Lung microvascular endothelial cell (primary cell): ENCODE measurements at regions not wholly inside any gene's neighbourhood (a gene's known extent, or its start where the extent isn't known, plus 50 kb on each side); places are given as distances from the start of the nearest gene placed in this dataset.

Experiments used
- DNase-seq, 2 donors: peaks; one replicate each; pipeline versions ENCODE4 v3.0.0 to v3.0.0-alpha.2; 2010; ENCODE audit warnings: low read depth in 2 of 2

GRCh38 chr7:41367967-41368882 lies 334.7 kb downstream of the INHBA start:
- DNase-seq = no peak

DNA sequence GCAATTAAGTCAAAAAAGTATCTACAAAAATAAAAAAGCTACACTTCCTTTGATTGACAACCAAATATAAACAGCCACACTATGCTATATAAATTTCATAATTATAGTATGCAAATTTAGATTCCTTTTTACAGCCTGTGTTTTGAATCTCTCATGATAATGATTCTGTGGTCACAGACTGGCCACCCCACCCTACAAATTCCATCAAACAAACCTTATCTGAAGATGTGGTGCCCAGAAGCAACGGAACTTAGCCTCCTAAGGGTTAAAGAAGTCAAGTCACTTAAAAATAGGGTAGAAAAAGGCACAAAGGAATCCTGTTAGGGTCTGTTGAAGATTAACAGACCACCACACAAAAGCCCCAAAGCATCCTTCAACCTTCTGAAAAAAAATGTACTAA lies 351.8 kb downstream of the INHBA start:
- no peak for DNase-seq

DNA sequence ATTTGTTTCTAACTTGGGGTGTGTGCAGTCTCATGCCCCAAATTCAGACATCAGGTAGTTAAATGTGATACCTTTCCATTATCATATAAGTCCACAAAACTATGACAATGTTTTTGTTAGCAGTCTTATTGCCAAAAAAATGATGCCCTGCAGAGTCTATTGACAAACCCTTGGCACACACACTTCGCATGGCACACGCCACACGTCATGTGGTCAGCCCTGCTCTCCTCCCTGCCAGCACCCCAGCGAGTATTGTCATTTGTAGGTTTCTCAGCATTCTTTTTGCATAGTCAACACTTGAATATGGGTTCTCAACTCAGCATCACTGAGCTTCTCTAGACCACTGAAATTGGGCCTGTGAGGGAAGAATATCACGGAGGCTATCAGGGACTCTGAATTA lies 356.0 kb downstream of the INHBA start:
- no peak for DNase-seq

GRCh38 chr7:41339913-41340676 lies 362.8 kb downstream of the INHBA start:
- DNase-seq = no peak

GRCh38 chr7:41336981-41337380 lies 365.9 kb downstream of the INHBA start:
- no peak for DNase-seq

GRCh38 chr7:41336455-41336952 lies 366.4 kb downstream of the INHBA start:
- DNase-seq = no peak

- DNase-seq = no peak
These were observed 368.6 kb downstream of the INHBA start for GRCh38 chr7:41334071-41334862.

DNA sequence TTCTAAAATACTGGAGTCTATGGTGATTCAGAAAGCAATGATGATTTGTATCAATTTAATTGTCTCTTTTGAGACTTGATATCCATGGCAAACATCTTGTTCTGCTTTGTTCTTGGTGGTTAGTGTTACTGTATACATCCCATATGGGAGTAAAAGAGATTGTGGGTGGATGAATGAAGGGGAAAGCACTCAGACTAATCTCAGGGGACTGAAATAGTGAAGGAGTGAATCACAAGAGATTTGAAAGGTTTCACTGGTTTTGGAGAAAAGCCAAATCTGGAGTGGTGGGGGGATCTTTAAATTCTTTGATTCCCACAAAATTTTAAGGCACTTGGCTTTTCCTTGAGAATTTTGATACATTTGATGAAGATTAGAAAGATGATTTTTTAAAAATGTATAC lies 369.4 kb downstream of the INHBA start:
- DNase-seq = no peak

DNA sequence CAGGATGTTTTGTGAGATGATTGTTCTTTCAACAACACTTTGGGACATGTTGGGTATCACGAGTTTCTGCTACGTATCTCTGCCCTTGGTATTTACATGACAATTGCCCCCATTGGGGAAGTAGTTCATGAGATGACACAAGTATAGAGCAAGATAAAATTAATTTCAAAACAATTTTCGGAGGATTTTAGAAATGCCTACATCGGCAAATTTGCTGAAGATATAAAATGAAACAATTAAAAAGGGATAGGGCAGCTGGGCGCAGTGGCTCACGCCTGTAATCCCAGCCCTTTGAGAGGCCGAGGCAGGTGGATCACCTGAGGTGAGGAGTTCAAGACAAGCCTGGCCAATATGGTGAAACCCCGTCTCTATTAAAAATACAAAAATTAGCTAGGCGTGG lies 371.7 kb downstream of the INHBA start:
- no peak for DNase-seq

- no peak for DNase-seq
These were observed 374.3 kb downstream of the INHBA start for GRCh38 chr7:41328544-41328943.

DNA sequence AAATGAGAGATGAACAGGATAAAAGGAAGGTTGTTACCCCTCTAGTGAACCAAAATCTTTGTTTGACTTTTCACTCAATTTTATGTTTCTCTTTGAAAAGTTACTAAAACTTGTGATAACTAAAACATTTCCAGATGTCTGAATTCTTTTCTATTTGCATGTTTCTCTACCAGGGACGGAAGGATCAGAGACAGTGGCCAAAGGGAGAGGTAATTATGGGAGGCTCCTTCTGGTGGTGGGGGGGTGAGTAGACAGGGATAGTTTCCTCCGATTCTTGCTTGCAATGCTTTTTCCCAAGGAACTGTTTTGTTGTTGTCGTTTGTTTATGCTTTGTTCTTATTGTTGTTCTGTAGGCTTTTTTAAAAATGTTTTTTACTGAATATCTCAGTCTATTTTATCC lies 374.8 kb downstream of the INHBA start:
- DNase-seq = no peak

GRCh38 chr7:41326616-41327015 lies 376.3 kb downstream of the INHBA start:
- no peak for DNase-seq

DNA sequence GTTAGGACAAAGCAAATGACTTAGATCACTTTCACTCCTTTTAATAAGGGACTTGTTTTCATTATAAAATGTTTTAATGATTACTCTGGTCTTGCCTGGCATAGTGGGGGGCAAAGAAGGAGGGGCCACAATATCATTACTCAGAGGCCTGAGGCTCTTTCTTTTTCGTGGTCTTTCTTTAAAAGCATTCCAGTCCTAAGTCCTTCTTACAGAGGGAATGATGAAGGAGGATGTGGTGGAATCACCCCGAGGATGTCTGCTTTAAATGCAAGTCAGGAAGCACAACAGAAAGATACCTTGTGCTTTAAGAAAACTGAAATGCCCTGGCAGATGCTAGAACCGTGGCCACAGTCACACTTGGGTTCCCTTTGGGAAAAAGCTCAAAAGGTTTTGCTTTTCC lies 379.1 kb downstream of the INHBA start:
- DNase-seq = no peak

DNA sequence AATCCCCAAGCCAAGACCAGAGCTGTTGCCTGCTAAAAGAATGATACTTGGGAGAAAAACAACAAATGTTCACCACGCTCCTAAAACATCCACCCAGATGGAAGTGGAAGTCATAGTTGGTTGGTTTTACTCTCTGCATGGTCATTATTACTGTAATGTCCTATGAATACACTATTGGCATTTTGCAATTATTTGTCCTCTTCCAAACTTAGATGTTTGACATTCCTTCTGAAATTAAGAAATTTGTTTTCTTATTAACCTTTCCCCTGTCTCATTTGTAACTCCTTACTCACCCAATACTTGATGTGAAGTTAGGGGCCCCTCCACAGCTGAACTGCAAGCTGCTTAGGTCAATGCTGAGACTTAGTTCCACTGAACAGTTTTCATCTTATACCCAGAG lies 383.3 kb downstream of the INHBA start:
- no peak for DNase-seq

GRCh38 chr7:41316410-41316809 lies 386.5 kb downstream of the INHBA start:
- peak in 1 of 2 donors; percentile 7 for DNase-seq

DNA sequence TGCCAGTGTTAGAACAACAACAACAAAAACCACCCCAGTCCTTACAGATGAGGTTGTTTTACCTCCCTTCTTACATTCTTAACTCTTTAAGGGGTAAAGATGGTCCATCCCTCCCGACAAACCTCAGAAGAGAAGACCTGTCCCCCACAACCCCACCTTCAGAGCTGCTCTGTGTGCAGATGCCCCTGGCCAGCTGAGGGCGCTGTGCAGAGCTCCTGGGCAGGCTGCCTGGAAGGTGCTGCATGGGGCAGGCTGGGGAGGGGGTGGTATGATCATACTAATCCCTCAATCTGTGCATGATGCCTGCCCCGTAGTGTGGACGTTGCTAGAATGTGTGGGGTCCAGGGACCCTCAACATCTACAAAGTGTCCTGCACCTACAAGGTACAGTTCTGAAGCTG lies 387.1 kb downstream of the INHBA start:
- no peak for DNase-seq

DNA sequence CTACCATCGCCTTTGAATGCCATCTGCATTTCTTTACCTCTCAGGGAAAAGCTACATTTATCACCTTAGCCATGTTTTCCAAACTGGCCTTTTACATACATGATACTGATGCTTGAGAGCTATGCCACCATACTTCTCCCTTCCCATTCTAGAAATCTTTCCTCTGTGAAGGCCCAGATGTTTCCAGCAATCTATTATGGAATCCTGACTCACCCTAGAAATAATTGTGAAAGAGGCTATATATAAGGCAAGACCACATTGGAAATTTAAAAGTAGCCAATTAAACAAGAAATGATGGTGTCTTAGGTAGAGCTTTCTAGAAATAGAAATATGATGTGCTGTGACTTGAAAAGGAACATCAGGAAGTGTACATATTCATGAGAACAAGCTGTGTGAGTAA lies 389.7 kb downstream of the INHBA start:
- no peak for DNase-seq

DNA sequence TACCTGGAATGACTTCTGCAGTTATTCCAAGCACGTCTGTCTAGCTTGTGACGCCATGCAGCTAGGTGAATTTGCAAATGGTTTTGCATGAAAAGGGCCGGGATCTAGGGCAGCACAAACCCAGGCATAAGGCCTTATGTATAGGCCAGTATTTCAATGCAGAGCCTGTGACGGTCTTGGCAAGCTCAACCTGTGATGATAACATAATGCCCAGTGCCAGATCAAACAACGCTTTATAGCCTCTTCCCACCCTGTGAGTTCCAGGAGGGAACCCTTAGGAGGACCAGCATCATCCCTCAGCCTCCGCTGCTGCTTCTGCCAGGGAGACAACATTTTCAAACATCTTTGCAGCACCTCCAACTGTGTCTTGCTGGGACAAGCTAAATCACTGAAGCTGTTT lies 390.7 kb downstream of the INHBA start:
- no peak for DNase-seq

- DNase-seq = no peak
These were observed 391.6 kb downstream of the INHBA start for GRCh38 chr7:41311301-41311700.

GRCh38 chr7:41306486-41306885 lies 396.4 kb downstream of the INHBA start:
- DNase-seq = no peak

GRCh38 chr7:41305001-41305400 lies 397.9 kb downstream of the INHBA start:
- no peak for DNase-seq

- no peak for DNase-seq
These were observed 399.2 kb downstream of the INHBA start for GRCh38 chr7:41303709-41304108.
